ENCODE measurements at regions not wholly inside any gene's neighbourhood (a gene's known extent, or its start where the extent isn't known, plus 50 kb on each side); places are given as distances from the start of the nearest gene placed in this dataset.

DNA sequence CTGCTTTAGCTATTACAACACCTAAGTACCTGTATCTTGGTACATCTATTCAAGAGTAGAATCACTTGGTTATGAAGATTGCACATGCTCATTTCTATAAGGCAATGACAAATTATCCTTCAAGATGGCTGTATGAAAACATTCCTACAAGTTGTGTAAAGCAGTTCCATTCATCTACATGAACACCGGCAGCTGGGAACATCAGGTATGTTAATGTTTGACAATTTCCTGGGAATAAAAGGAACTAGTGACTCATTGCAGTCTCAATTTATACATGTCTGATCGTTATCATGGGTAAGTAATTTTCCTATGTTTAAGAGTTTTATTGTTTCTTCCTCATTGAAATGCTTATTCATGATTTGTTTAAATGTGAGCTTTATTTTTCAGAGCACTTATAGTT is 203.2 kb upstream of the SEMA3E start:
- DNase-seq (ENCODE audit: low spot score), result no peak
- TF ChIP-seq, protein P1, sequence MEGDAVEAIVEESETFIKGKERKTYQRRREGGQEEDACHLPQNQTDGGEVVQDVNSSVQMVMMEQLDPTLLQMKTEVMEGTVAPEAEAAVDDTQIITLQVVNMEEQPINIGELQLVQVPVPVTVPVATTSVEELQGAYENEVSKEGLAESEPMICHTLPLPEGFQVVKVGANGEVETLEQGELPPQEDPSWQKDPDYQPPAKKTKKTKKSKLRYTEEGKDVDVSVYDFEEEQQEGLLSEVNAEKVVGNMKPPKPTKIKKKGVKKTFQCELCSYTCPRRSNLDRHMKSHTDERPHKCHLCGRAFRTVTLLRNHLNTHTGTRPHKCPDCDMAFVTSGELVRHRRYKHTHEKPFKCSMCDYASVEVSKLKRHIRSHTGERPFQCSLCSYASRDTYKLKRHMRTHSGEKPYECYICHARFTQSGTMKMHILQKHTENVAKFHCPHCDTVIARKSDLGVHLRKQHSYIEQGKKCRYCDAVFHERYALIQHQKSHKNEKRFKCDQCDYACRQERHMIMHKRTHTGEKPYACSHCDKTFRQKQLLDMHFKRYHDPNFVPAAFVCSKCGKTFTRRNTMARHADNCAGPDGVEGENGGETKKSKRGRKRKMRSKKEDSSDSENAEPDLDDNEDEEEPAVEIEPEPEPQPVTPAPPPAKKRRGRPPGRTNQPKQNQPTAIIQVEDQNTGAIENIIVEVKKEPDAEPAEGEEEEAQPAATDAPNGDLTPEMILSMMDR (IDR thresholded peaks at IDR 0.05), result no peak
- no peak for ATAC-seq (ENCODE audit: low FRiP score)

DNA sequence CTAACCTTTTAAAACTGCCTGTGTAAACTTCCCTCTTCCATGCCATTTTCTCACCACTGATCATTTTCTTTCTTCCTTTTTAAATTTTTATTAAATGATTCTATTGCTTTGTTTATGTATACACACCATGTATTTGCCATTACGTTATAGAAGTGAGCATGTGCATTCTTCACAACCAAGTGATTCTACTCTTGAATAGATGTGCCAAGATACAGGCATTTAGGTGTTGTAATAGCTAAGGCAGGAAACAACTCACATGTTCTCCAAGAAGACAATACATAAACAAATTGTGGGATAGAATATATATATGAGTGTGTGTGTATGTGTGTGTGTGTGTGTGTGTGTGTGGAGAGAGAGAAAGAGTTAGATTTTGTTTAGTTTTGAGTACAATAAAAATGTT is 202.6 kb upstream of the SEMA3E start:
- ATAC-seq (ENCODE audit: low FRiP score), result no peak
- TF ChIP-seq, protein P1 (IDR thresholded peaks at IDR 0.05), result no peak

DNA sequence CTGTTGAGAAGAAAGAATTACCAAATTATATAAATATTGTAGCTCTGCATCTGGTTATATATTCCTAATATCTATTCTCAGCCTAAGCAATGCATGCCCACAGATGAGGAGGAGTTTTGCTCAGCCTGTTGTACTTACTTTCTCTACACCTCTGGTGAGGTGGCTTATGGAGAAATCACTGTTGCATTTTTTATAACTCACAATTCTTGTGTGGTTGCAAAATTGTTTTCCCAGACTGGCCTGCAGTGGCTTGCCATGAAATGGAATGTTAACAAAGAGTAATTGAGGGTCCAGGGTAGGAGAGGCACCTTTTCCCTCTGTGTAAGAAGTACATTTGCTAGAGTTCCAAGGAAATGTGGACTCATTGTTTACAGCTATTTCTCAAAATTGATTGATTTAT is 202.0 kb upstream of the SEMA3E start:
- DNase-seq (ENCODE audit: low spot score) (no peak), ATAC-seq (ENCODE audit: low FRiP score) (no peak)
- TF ChIP-seq, protein P1 (IDR thresholded peaks at IDR 0.05), result no peak

More for the DNA sequence above, 202.6 kb upstream of the SEMA3E start:
- DNase-seq (ENCODE audit: low spot score), result no peak

DNA sequence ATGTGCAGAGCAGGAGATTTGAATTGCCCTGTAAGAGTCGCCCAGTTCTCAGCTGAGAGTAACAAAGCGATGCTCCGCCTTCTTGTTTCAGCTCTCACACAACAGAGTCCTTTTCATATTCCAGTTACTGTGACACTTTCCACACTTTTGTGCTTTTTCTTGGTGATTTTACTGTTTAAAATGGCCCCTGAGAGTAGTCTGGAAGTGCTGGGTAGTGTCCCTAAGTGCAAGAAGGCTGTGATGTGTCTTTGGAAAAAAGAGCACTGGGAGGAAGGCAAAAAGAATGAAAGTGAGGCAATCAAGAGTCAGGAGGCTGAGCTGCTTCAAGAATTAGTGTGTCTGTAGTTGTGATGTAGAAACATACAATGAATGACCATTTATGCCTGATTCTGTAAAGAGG is 201.2 kb upstream of the SEMA3E start:
- TF ChIP-seq, protein P1 (IDR thresholded peaks at IDR 0.05), result no peak
- DNase-seq (ENCODE audit: low spot score), result no peak
- ATAC-seq (ENCODE audit: low FRiP score), result no peak

DNA sequence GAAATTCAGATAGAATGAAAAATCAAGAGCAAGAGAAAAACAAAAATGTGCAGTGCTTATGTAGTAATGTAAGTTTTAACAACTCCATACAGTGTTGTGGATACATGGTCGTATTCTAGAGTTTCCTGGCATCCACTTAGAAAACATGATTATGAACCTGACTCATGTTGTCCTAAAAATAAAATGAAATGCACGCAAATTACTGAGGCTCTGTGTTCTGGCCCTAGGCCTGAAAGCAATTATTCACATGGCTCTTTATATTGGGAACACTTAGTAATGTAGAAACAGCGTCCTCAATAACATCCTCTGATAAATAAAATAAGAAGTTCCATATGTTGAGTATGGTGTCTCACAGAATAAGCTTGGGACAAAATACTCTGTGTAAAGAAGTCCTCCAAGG is 200.2 kb upstream of the SEMA3E start:
- TF ChIP-seq, protein P1 (IDR thresholded peaks at IDR 0.05), result no peak
- no peak for ATAC-seq (ENCODE audit: low FRiP score)
- no peak for DNase-seq (ENCODE audit: low spot score)

DNA sequence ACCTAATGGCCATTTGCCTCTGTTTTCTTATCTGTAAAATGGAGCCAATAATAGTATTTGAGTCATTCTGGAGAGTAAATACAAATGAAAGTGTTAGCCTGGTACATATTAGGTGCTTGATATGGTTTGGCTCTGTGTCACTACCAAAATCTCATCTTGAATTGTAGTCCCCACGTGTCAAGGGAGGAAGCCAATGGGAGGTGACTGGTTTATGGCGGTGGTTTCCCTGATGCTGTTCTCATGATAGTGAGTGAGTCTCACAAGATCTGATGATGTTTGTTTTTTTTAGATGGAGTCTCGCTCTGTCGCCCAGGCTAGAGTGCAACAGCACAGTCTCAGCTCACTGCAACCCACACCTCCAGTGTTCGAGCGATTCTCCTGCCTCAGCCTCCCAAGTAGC is 194.0 kb upstream of the SEMA3E start:
- TF ChIP-seq, protein P1 (IDR thresholded peaks at IDR 0.05), result no peak
- DNase-seq (ENCODE audit: low spot score) (no peak), ATAC-seq (ENCODE audit: low FRiP score) (no peak)

DNA sequence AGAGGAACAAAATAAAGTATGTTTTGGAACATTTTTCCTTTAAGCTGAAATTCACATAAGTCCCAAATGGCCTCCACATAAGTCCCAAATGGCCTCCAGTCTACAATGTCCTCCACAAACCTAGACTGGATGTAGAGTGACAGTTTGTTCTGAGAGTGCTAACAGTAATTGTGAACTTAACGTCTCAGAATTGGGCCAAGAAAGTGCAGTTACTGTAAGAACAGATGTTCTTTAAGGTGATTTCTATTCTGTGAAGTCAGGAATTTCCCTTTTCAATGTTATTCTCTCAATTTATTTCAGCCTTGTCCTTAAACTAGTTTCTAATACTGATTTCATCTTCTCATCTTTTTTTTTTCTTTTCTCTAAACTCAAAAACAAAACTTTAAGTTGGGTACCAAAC is 188.7 kb upstream of the SEMA3E start:
- TF ChIP-seq, protein P1 (IDR thresholded peaks at IDR 0.05), result no peak
- ATAC-seq (ENCODE audit: low FRiP score), result no peak
- DNase-seq (ENCODE audit: low spot score), result no peak

Measured in omental fat pad (tissue), 3 donors.